Stomach (tissue), 4 donors: ENCODE measurements at regions not wholly inside any gene's neighbourhood (a gene's known extent, or its start where the extent isn't known, plus 50 kb on each side); places are given as distances from the start of the nearest gene placed in this dataset.

Experiments
- EP300 ChIP-seq: sonication (generic); formaldehyde crosslinking; IDR thresholded peaks from one replicate; pipeline ENCODE4 v1.6.1; 2017; ENCODE audit warnings: antibody characterized with exemption
- POLR2A ChIP-seq, 4 donors: fragments of 450-650 bp; IDR thresholded peaks; one replicate each; pipeline ENCODE4 v1.6.1; 2016; ENCODE audit warnings: antibody characterized with exemption in 4 of 4, control low read depth in 2 of 4, mild to moderate bottlenecking in 1 of 4, moderate library complexity in 1 of 4
- POLR2AphosphoS5 ChIP-seq, 3 donors: sonication (generic); formaldehyde crosslinking; IDR thresholded peaks; one replicate each; pipeline ENCODE4 v1.6.1; 2016; ENCODE audit warnings: antibody characterized with exemption in 3 of 3
- TF ChIP-seq, protein P1 (sequence below), 7 experiments: fragments of 450-650 bp in 4 of 7; fragments of 200-600 bp in 3 of 7; sonication (generic) in 3 of 7; IDR thresholded peaks; one replicate each; pipeline ENCODE4 v1.5.1; 2016 to 2019; ENCODE audit warnings: antibody characterized with exemption in 7 of 7, control low read depth in 2 of 7, mild to moderate bottlenecking in 1 of 7

DNA sequence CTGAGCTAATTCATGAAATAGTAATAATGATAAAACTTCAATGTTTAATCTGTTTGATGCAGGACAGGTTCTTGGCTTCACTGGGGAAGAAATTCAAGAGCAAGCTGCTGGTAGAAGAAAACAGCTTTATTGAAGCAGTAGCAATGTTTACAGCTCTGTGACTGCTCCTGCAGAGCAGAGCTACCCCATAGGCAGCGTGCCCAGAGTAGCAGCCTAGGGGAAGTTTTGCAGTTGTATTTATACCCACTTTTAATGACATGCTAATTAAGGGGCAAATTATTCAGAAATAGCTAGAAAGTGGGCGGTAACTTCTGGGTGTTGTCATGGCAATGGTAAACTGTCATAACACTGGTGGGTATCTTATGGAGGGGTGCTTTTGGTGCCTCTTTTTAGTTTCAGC is 518.0 kb downstream of the RFPL4B start:
- TF ChIP-seq EP300 = no peak
- TF ChIP-seq POLR2A (IDR thresholded peaks at IDR 0.05) = no peak
- no peak for TF ChIP-seq POLR2AphosphoS5 (IDR thresholded peaks at IDR 0.05)
- TF ChIP-seq, protein P1, sequence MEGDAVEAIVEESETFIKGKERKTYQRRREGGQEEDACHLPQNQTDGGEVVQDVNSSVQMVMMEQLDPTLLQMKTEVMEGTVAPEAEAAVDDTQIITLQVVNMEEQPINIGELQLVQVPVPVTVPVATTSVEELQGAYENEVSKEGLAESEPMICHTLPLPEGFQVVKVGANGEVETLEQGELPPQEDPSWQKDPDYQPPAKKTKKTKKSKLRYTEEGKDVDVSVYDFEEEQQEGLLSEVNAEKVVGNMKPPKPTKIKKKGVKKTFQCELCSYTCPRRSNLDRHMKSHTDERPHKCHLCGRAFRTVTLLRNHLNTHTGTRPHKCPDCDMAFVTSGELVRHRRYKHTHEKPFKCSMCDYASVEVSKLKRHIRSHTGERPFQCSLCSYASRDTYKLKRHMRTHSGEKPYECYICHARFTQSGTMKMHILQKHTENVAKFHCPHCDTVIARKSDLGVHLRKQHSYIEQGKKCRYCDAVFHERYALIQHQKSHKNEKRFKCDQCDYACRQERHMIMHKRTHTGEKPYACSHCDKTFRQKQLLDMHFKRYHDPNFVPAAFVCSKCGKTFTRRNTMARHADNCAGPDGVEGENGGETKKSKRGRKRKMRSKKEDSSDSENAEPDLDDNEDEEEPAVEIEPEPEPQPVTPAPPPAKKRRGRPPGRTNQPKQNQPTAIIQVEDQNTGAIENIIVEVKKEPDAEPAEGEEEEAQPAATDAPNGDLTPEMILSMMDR (IDR thresholded peaks at IDR 0.05) = no peak
